Osteoblast (primary cell): ENCODE measurements at regions not wholly inside any gene's neighbourhood (a gene's known extent, or its start where the extent isn't known, plus 50 kb on each side); places are given as distances from the start of the nearest gene placed in this dataset. TPM values are rescaled to one million over a fixed set of nuclear protein-coding genes. Genes with fewer than 3 reads are reported as not detected.

Experiments
- DNase-seq: peaks from one replicate; pipeline ENCODE4 v3.0.0; 2011; ENCODE audit warnings: low spot score, mixed read lengths; ENCODE audit not compliant: insufficient read length; ENCODE audit errors: missing footprints
- H2AFZ ChIP-seq: 2 replicates; pipeline ENCODE4 v1.6.0; 2011; ENCODE audit warnings: mild to moderate bottlenecking, low read length
- H3K27ac ChIP-seq: 2 replicates; pipeline ENCODE4 v1.5.1; 2011; ENCODE audit warnings: mild to moderate bottlenecking, low read depth, low read length, moderate library complexity
- H3K27me3 ChIP-seq: 2 replicates; pipeline ENCODE4 v1.6.0; 2012; ENCODE audit warnings: mild to moderate bottlenecking, control low read depth, inconsistent platforms, low read length, moderate library complexity; ENCODE audit not compliant: insufficient read depth
- H3K36me3 ChIP-seq: 2 replicates; pipeline ENCODE4 v1.5.1; 2011; ENCODE audit warnings: mild to moderate bottlenecking, low read length, control low read depth, moderate library complexity; ENCODE audit not compliant: insufficient read depth
- H3K4me1 ChIP-seq: 2 replicates; pipeline ENCODE4 v1.5.1; 2011; ENCODE audit warnings: mild to moderate bottlenecking, low read length, control low read depth, moderate library complexity; ENCODE audit not compliant: insufficient read depth
- H3K4me2 ChIP-seq: 2 replicates; pipeline ENCODE4 v1.6.0; 2011; ENCODE audit warnings: mild to moderate bottlenecking, low read length; ENCODE audit not compliant: insufficient read depth
- H3K4me3 ChIP-seq: fragments of 200-600 bp; sonication (generic); 3 replicates; pipeline ENCODE4 v1.5.1; 2012; ENCODE audit warnings: mild to moderate bottlenecking, low read length, inconsistent platforms; ENCODE audit not compliant: insufficient read depth
- H3K79me2 ChIP-seq: 2 replicates; pipeline ENCODE4 v1.6.0; 2012; ENCODE audit warnings: mild to moderate bottlenecking, low read length, control low read depth, inconsistent platforms; ENCODE audit not compliant: insufficient read depth
- H3K9me3 ChIP-seq: 2 replicates; pipeline ENCODE4 v1.5.1; 2011; ENCODE audit warnings: low read depth, low read length, control low read depth
- H4K20me1 ChIP-seq: 2 replicates; pipeline ENCODE4 v1.6.0; 2012; ENCODE audit warnings: mild to moderate bottlenecking, low read length, control low read depth; ENCODE audit not compliant: insufficient read depth
- small RNA-seq: library from RNA; depleted of rRNA; stranded (forward); fragments of <200 nt; gene quantifications from one replicate; pipeline ENCODE3, GENCODE V24; 2012
- TF ChIP-seq, protein P1 (sequence below): IDR thresholded peaks from 2 replicates; pipeline ENCODE4 v1.5.1; 2011; ENCODE audit warnings: mild to moderate bottlenecking, low read depth, low read length, moderate library complexity; ENCODE audit errors: extremely low read depth

DNA sequence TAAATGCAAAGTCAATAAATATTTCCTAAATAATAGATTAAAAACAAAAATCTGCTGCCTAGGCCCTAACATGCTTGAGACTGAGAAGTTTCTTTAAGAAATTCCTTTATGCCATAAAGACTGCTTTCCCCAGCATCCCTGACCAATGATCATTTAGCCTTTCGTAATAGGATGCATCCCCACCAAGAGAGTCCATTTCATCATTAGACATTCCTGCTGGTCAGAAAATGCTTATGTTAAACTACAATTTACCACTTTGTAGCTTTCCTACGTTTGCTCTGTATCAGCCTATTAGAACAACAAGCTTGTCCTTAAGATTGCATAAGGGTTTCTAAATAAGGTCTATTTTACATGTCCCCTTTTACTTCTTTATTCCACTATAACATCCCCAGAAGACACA, 59.8 kb upstream of the HSF2 start:
- Histone ChIP-seq H3K79me2 (no peaks in the 10 kb centered on the region), H3K4me1 (no peaks in the 10 kb centered on the region), H3K27ac (no peak overlapping the region), H3K4me3 (no peak overlapping the region), H2AFZ (no peak overlapping the region), H3K9me3 (no peaks in the 10 kb centered on the region), H4K20me1 (no peaks in the 10 kb centered on the region), H3K27me3 (no peaks in the 10 kb centered on the region), H3K36me3 (no peaks in the 10 kb centered on the region), H3K4me2 (no peak overlapping the region)
- DNase-seq = no peak
- TF ChIP-seq, protein P1, sequence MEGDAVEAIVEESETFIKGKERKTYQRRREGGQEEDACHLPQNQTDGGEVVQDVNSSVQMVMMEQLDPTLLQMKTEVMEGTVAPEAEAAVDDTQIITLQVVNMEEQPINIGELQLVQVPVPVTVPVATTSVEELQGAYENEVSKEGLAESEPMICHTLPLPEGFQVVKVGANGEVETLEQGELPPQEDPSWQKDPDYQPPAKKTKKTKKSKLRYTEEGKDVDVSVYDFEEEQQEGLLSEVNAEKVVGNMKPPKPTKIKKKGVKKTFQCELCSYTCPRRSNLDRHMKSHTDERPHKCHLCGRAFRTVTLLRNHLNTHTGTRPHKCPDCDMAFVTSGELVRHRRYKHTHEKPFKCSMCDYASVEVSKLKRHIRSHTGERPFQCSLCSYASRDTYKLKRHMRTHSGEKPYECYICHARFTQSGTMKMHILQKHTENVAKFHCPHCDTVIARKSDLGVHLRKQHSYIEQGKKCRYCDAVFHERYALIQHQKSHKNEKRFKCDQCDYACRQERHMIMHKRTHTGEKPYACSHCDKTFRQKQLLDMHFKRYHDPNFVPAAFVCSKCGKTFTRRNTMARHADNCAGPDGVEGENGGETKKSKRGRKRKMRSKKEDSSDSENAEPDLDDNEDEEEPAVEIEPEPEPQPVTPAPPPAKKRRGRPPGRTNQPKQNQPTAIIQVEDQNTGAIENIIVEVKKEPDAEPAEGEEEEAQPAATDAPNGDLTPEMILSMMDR = no peak

DNA sequence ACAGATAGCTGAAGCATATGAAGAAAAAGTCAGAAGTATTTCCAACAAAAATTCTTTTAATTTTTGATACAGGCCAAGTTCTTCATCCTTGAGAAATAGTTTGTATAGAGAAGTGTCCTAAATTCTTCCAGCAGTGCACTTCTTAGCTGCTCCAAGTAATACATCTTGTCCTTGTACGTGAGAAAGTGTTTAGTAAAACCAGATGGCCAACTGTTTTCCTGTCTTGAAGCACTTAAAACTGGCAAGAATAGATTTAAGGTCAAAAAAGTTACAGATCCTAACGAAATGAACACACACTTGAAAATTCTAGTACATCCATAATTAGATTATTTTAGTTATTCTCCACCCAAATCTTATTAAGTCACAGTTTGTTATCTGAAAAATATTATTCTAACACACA, 52.2 kb upstream of the HSF2 start:
- H3K27me3 ChIP-seq = no peaks in the 10 kb centered on the region
- no peaks in the 10 kb centered on the region for H4K20me1 ChIP-seq
- no peak for DNase-seq
- TF ChIP-seq, protein P1 = no peak
- H3K4me2 ChIP-seq = no peak overlapping the region
- no peaks in the 10 kb centered on the region for H3K36me3 ChIP-seq
- H3K27ac ChIP-seq = no peak overlapping the region
- no peak overlapping the region for H3K4me3 ChIP-seq
- no peaks in the 10 kb centered on the region for H3K9me3 ChIP-seq
- no peak overlapping the region for H2AFZ ChIP-seq
- no peaks in the 10 kb centered on the region for H3K4me1 ChIP-seq
- no peaks in the 10 kb centered on the region for H3K79me2 ChIP-seq

DNA sequence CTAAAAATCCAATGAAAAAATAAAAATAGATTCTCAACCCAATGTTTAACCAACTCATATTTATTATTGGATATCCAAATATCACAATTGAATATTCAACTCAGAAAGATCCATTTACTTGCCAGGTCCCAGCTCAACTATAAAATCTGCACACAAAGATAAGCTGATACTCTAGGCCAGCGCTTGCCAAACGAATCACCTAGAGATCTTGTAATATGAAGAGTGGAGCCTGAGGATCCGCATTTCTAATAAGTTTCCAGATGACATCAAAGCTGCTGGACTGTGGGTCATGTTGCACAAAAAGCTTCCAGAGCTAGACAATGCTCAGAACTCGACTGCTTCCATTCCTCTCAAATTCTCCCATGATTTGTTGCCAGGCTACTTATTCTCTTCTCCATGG, 51.7 kb upstream of the HSF2 start:
- Histone ChIP-seq H4K20me1 (no peaks in the 10 kb centered on the region), H3K4me2 (no peak overlapping the region), H2AFZ (no peak overlapping the region), H3K27me3 (no peaks in the 10 kb centered on the region), H3K79me2 (no peaks in the 10 kb centered on the region), H3K4me1 (no peaks in the 10 kb centered on the region), H3K9me3 (no peaks in the 10 kb centered on the region), H3K36me3 (no peaks in the 10 kb centered on the region), H3K27ac (no peak overlapping the region), H3K4me3 (no peak overlapping the region)
- DNase-seq = no peak
- TF ChIP-seq, protein P1 = no peak

Small RNA genes in the stretch of these regions (small RNA-seq; reads per million reads assigned to genes)
- gene AL603865.2 (not detected), gene RNU1-18P (7.4 reads per million, percentile 90 among the genes with 10 or more reads in this experiment), gene RNU2-8P (not detected), gene RNU4-76P (not detected)
